HepG2 (cell line): ENCODE measurements at regions not wholly inside any gene's neighbourhood (a gene's known extent, or its start where the extent isn't known, plus 50 kb on each side); places are given as distances from the start of the nearest gene placed in this dataset.

Experiments
- ATAC-seq: fragments of 200-7000 bp; cut with Tn5 transposase; 3 replicates; pipeline ENCODE4 v1.9.1; 2020; ENCODE audit warnings: mild to moderate bottlenecking, moderate library complexity
- BruUV-seq: library from RNA; stranded (reverse); fragments of 400-500 nt; replicated peaks from 2 replicates; lab custom pipeline; 2021; lab: Mats Ljungman, UMichigan
- CTCF ChIA-PET: fragments of 300-600 bp; formaldehyde crosslinking; extraction: SDS; loops from one replicate; lab custom pipeline; 2021; ENCODE audit warnings: low total read pairs, inconsistent platforms, low intra/inter-chr PET ratio; lab: Yijun Ruan, JAX
- POLR2A ChIA-PET: fragments of 350-600 bp; sonication (Branson Sonifier 250); formaldehyde crosslinking; loops from one replicate; lab custom pipeline; 2020; ENCODE audit warnings: antibody characterized with exemption, inconsistent platforms; lab: Yijun Ruan, JAX
- DNase-seq: peaks from one replicate; pipeline ENCODE4 v3.0.0-alpha.2; 2015; ENCODE audit warnings: low spot score
- FAIRE-seq: peaks from 3 replicates; lab custom pipeline; 2011; peaks lifted over from hg19 to GRCh38; lab: Jason Lieb, UNC
- H2AFZ ChIP-seq: one replicate; pipeline ENCODE4 v1.6.1; 2011; ENCODE audit warnings: low read length, inconsistent platforms
- H3K27ac ChIP-seq: fragments of 300-600 bp; 3 replicates; pipeline ENCODE4 v1.8.0; 2011; ENCODE audit warnings: mixed run types, mild to moderate bottlenecking, mixed read lengths, low read length, inconsistent platforms; ENCODE audit not compliant: insufficient read depth; ENCODE audit errors: extremely low read length
- H3K27me3 ChIP-seq, 2 experiments: fragments of 200-600 bp in 1 of 2; 2 replicates in 1 of 2; 3 replicates in 1 of 2; pipeline versions ENCODE4 v1.6.0 to v1.8.0; 2011; ENCODE audit warnings: low read length in 2 of 2, mild to moderate bottlenecking in 2 of 2, moderate library complexity in 2 of 2, inconsistent platforms in 1 of 2; ENCODE audit not compliant: insufficient read depth in 2 of 2, control insufficient read depth in 1 of 2
- H3K36me3 ChIP-seq, 2 experiments: fragments of 200-600 bp in 1 of 2; replicated peaks in 1 of 2; 2 replicates in 1 of 2; 3 replicates in 1 of 2; pipeline versions ENCODE4 v1.5.1 to v1.8.0; 2011; ENCODE audit warnings: low read length in 2 of 2, inconsistent platforms in 1 of 2; ENCODE audit not compliant: insufficient read depth in 2 of 2, control insufficient read depth in 1 of 2
- H3K4me1 ChIP-seq: 2 replicates; pipeline ENCODE4 v1.5.1; 2012; ENCODE audit warnings: low read length, inconsistent platforms; ENCODE audit not compliant: insufficient read depth
- H3K4me2 ChIP-seq: 2 replicates; pipeline ENCODE4 v1.6.0; 2011; ENCODE audit warnings: low read depth, low read length, inconsistent platforms
- H3K4me3 ChIP-seq, 3 experiments: fragments of 200-600 bp in 1 of 3; sonication (generic), shearing (Covaris generic) in 1 of 3; replicated peaks in 1 of 3; 2 replicates each; pipeline ENCODE4 v1.5.1; 2011 to 2016; ENCODE audit warnings: low read length in 3 of 3, inconsistent platforms in 2 of 3, low read depth in 2 of 3, mild to moderate bottlenecking in 2 of 3, control low read depth in 1 of 3, mixed read lengths in 1 of 3; ENCODE audit not compliant: insufficient read depth in 1 of 3
- H3K79me2 ChIP-seq: one replicate; pipeline ENCODE4 v1.6.1; 2011; ENCODE audit warnings: low read length, inconsistent platforms; ENCODE audit not compliant: insufficient read depth
- H3K9ac ChIP-seq: 2 replicates; pipeline ENCODE4 v1.6.0; 2011; ENCODE audit warnings: mild to moderate bottlenecking, low read depth, low read length, inconsistent platforms; ENCODE audit not compliant: insufficient read depth
- H3K9me3 ChIP-seq: 2 replicates; pipeline ENCODE4 v1.5.1; 2012; ENCODE audit warnings: mild to moderate bottlenecking, low read length
- H4K20me1 ChIP-seq: 2 replicates; pipeline ENCODE4 v1.6.0; 2011; ENCODE audit warnings: inconsistent platforms, mild to moderate bottlenecking, low read length, moderate library complexity; ENCODE audit not compliant: insufficient read depth
- DNMT3B ChIP-seq: conservative IDR thresholded peaks from 2 replicates; pipeline ENCODE4 v1.6.1; 2016; ENCODE audit warnings: missing biosample characterization, control low read depth
- FOXO4 ChIP-seq: sonication (generic); formaldehyde crosslinking; conservative IDR thresholded peaks from 2 replicates; pipeline ENCODE4 v1.8.1; 2023; ENCODE audit warnings: missing genetic modification reagents
- HHEX ChIP-seq: IDR thresholded peaks from 2 replicates; pipeline ENCODE4 v1.6.1; 2016; ENCODE audit warnings: control low read depth
- HOXA7 ChIP-seq: sonication (generic); formaldehyde crosslinking; IDR thresholded peaks from 2 replicates; pipeline ENCODE4 v1.8.1; 2022; ENCODE audit warnings: mild to moderate bottlenecking, missing genetic modification reagents, moderate library complexity
- KLF16 ChIP-seq, 2 experiments: sonication (generic) in 1 of 2; formaldehyde crosslinking in 1 of 2; IDR thresholded peaks; 2 replicates each; pipeline versions ENCODE4 v1.6.1 to v1.8.0; 2016 to 2023; ENCODE audit warnings: missing genetic modification reagents in 2 of 2, missing compliant biosample characterization in 1 of 2
- NCOA2 ChIP-seq: sonication (generic); formaldehyde crosslinking; IDR thresholded peaks from 2 replicates; pipeline ENCODE4 v1.8.0; 2022; ENCODE audit warnings: inconsistent platforms
- PHF20 ChIP-seq: sonication (generic); formaldehyde crosslinking; IDR thresholded peaks from 2 replicates; pipeline ENCODE4 v1.5.0; 2020; ENCODE audit warnings: mild to moderate bottlenecking, missing genetic modification reagents
- POLR2G ChIP-seq: fragments of 200-400 bp; formaldehyde crosslinking; IDR thresholded peaks from 2 replicates; pipeline ENCODE4 v1.6.1; 2018; ENCODE audit warnings: mild to moderate bottlenecking, low read depth, low read length, moderate library complexity
- RFX3 ChIP-seq: IDR thresholded peaks from 2 replicates; pipeline ENCODE4 v1.6.1; 2016; ENCODE audit warnings: missing biosample characterization, missing genetic modification reagents
- TERF1 ChIP-seq: sonication (generic); formaldehyde crosslinking; IDR thresholded peaks from 2 replicates; pipeline ENCODE4 v1.8.0; 2022; ENCODE audit warnings: mild to moderate bottlenecking, missing genetic modification reagents, moderate library complexity
- ZFY ChIP-seq: sonication (generic); formaldehyde crosslinking; IDR thresholded peaks from 2 replicates; pipeline ENCODE4 v1.4.0; 2020; ENCODE audit warnings: missing genetic modification reagents
- ZMAT5 ChIP-seq: sonication (generic); formaldehyde crosslinking; IDR thresholded peaks from 2 replicates; pipeline ENCODE4 v1.5.0; 2020; ENCODE audit warnings: mild to moderate bottlenecking, low read depth, missing genetic modification reagents, borderline replicate concordance
- ZNF160 ChIP-seq: sonication (generic); formaldehyde crosslinking; IDR thresholded peaks from 2 replicates; pipeline ENCODE4 v1.8.0; 2022; ENCODE audit warnings: mild to moderate bottlenecking, inconsistent platforms, missing genetic modification reagents
- ZNF224 ChIP-seq: sonication (generic); formaldehyde crosslinking; IDR thresholded peaks from 2 replicates; pipeline ENCODE4 v1.5.0; 2020; ENCODE audit warnings: mild to moderate bottlenecking, missing genetic modification reagents
- ZNF576 ChIP-seq: sonication (generic); formaldehyde crosslinking; IDR thresholded peaks from 2 replicates; pipeline ENCODE4 v1.4.0; 2020; ENCODE audit warnings: mild to moderate bottlenecking, missing genetic modification reagents
- ZNF691 ChIP-seq: sonication (generic); formaldehyde crosslinking; IDR thresholded peaks from 2 replicates; pipeline ENCODE4 v1.4.0; 2020; ENCODE audit warnings: missing genetic modification reagents, low read depth, mild to moderate bottlenecking, borderline replicate concordance
- ZNF841 ChIP-seq: sonication (generic); formaldehyde crosslinking; IDR thresholded peaks from 2 replicates; pipeline ENCODE4 v1.8.1; 2023; ENCODE audit warnings: missing genetic modification reagents, borderline replicate concordance
- WGBS: methylation state at CpG from one replicate; pipeline ENCODE4 v1.1.6; 2017; ENCODE audit warnings: low lambda C conversion rate; 5-methylcytosine and 5-hydroxymethylcytosine counted together
- in situ Hi-C: cut with HindIII; loops from 2 replicates; pipeline ENCODE4 v1.10.0; 2017; ENCODE audit warnings: low pct_unique_long_range_greater_than_20kb; ENCODE audit not compliant: extremely low pct_ligation_motif_present
- intact Hi-C: fragments of 100-400 bp; cut with micrococcal nuclease; formaldehyde crosslinking; loops from one replicate; pipeline ENCODE4 v1.10.0; 2022; ENCODE audit not compliant: unreplicated experiment

GRCh38 chr2:41909584-41909983, 138.2 kb upstream of the PKDCC start:
- Histone ChIP-seq H3K36me3 (no peaks in the 10 kb centered on the region), H2AFZ (no peak overlapping the region), H3K79me2 (no peaks in the 10 kb centered on the region), H4K20me1 (no peaks in the 10 kb centered on the region), H3K4me3 (no peak overlapping the region), H3K4me2 (no peak overlapping the region), H3K9ac (no peak overlapping the region), H3K4me1 (no peaks in the 10 kb centered on the region), H3K27me3 (peaks cover 0 to 2% of the 10 kb centered on the region in 2 experiments; a peak in 2 of 5 replicates), H3K27ac (no peak overlapping the region), H3K9me3 (no peaks in the 10 kb centered on the region)
- no peak for TF ChIP-seq NCOA2 (CRISPR knock-in tag)
- TF ChIP-seq KLF16 (CRISPR knock-in tag; IDR thresholded peaks at IDR 0.05), result no peak
- no peak for TF ChIP-seq PHF20 (CRISPR knock-in tag)
- TF ChIP-seq ZNF841, result no peak
- intact Hi-C loops, result no loop called here
- POLR2A ChIA-PET, result no interaction called here
- CTCF ChIA-PET, result no interaction called here
- 29% methylated on average over 4 of the region's 4 CpGs for WGBS
- in situ Hi-C loops, result no loop called here
- no peak for ATAC-seq
- BruUV-seq, result no TSS peak
- FAIRE-seq, result no peak
- no peak for DNase-seq

- in situ Hi-C loops, result no loop called here
- DNase-seq (no peak), FAIRE-seq (no peak), ATAC-seq (no peak)
- Histone ChIP-seq H2AFZ (no peak overlapping the region), H3K27me3 (peaks cover 0 to 2% of the 10 kb centered on the region in 2 experiments; a peak in 2 of 5 replicates), H3K79me2 (no peaks in the 10 kb centered on the region), H3K4me3 (no peak overlapping the region), H3K9me3 (no peaks in the 10 kb centered on the region), H3K9ac (no peak overlapping the region), H3K4me1 (no peaks in the 10 kb centered on the region), H3K36me3 (no peaks in the 10 kb centered on the region), H3K4me2 (no peak overlapping the region), H4K20me1 (no peaks in the 10 kb centered on the region), H3K27ac (no peak overlapping the region)
- BruUV-seq, result no TSS peak
- intact Hi-C loops, result no loop called here
- ChIA-PET CTCF (no interaction called here), POLR2A (no interaction called here)
- WGBS, result 2% methylated on average over 1 of the region's 1 CpG
- TF ChIP-seq DNMT3B (CRISPR knock-in tag) (no peak), TERF1 (CRISPR knock-in tag) (no peak), ZNF160 (CRISPR knock-in tag) (no peak), RFX3 (CRISPR knock-in tag) (no peak), ZNF224 (CRISPR knock-in tag) (no peak), ZNF576 (CRISPR knock-in tag) (no peak), HOXA7 (CRISPR knock-in tag) (no peak), FOXO4 (CRISPR knock-in tag) (no peak), ZNF691 (CRISPR knock-in tag) (no peak), HHEX (no peak), ZFY (no peak), POLR2G (no peak), ZMAT5 (CRISPR knock-in tag) (no peak)
Measured at GRCh38 chr2:41910126-41910525, 137.7 kb upstream of the PKDCC start.
